ENCODE measurements at regions not wholly inside any gene's neighbourhood (a gene's known extent, or its start where the extent isn't known, plus 50 kb on each side); places are given as distances from the start of the nearest gene placed in this dataset.

DNA sequence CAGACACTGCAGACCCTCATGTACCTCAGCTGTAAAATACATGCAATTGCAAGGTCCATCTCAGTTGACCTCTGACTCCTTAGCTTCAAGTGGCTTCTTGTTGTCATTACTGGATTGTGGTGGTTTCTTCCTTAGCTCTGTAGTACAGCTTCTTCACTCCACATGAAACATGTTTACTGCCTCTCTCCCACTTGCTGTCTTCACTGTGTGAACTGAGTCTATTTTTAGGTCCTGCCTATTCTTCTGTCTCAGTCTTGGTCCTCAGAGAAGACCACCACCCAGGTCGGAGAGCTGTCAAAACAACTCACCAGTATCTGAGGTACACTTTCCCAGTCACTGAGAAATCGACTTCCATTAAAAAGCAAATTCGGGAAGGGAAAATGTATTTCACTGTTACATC, 50.2 kb upstream of the EYA4 start:
- DNase-seq = no peak

DNA sequence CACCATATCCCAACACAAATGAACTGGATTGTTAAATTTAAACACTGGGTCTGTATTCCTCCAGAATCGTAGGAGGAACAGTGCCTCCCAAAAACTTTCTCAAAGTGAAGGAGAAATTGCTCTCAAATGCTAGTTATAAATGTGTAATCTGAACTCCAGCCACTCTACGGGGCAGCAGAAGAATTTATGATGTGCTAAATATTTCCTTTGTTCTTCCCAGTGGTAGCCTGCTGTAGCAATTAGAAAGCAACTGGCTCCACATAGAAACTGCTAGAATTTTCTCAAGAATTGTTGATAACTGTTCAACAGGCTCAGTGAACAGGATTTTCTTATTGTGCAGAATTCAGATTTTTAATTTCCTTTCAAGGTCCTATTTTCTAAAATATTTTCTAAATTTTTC, 49.8 kb upstream of the EYA4 start:
- no peak for DNase-seq

All from KG1 (cell line).